Left lung (tissue), 4 donors: ENCODE measurements at regions not wholly inside any gene's neighbourhood (a gene's known extent, or its start where the extent isn't known, plus 50 kb on each side); places are given as distances from the start of the nearest gene placed in this dataset.

Source experiments
- ATAC-seq: fragments of 200-7000 bp; cut with Tn5 transposase; one replicate; pipeline ENCODE4 v1.9.1; 2020; ENCODE audit warnings: moderate library complexity
- DNase-seq, 4 donors: peaks; one replicate each; pipeline ENCODE4 v3.0.0-alpha.2; 2013 to 2020
- H3K27ac ChIP-seq, 2 donors: fragments of 200-600 bp; sonication (generic) in 1 of 2; one replicate each; pipeline versions ENCODE4 v1.5.0 to v1.8.0; 2020 to 2021
- H3K27me3 ChIP-seq, 2 donors: fragments of 200-600 bp; sonication (generic) in 1 of 2; one replicate each; pipeline versions ENCODE4 v1.5.0 to v1.8.0; 2020 to 2021
- H3K36me3 ChIP-seq, 2 donors: fragments of 200-600 bp; sonication (generic) in 1 of 2; one replicate each; pipeline versions ENCODE4 v1.5.0 to v1.8.0; 2020 to 2021
- H3K4me1 ChIP-seq, 2 donors: fragments of 200-600 bp; one replicate each; pipeline ENCODE4 v1.8.0; 2021
- H3K4me3 ChIP-seq, 2 donors: fragments of 200-600 bp; sonication (generic) in 1 of 2; one replicate each; pipeline versions ENCODE4 v1.5.0 to v1.8.0; 2020 to 2021; ENCODE audit warnings: mild to moderate bottlenecking in 1 of 2
- H3K9me3 ChIP-seq, 2 donors: fragments of 200-600 bp; sonication (generic) in 1 of 2; one replicate each; pipeline versions ENCODE4 v1.5.0 to v1.8.0; 2020 to 2021
- CTCF ChIP-seq, 2 donors: fragments of 200-600 bp; sonication (generic) in 1 of 2; IDR thresholded peaks; one replicate each; pipeline versions ENCODE4 v1.5.0 to v1.8.0; 2021; ENCODE audit warnings: antibody characterized with exemption in 2 of 2
- intact Hi-C, 2 donors: fragments of 100-400 bp; cut with DNase I; formaldehyde crosslinking; loops; one replicate each; pipeline versions ENCODE4 v1.11.2 to v1.14.2; 2022
- donor health status: DM: no; HTN: yes; CAD: no.
- donor health status: DM: no; HTN: no; CAD: no.

GRCh38 chr9:116002624-116003023 is 151.0 kb upstream of the PAPPA start:
- no peak for TF ChIP-seq CTCF (IDR thresholded peaks at IDR 0.05)
- Histone ChIP-seq H3K36me3 (no peaks in the 10 kb centered on the region), H3K9me3 (no peaks in the 10 kb centered on the region), H3K27me3 (no peaks in the 10 kb centered on the region), H3K4me3 (no peak overlapping the region), H3K27ac (no peak overlapping the region), H3K4me1 (no peaks in the 10 kb centered on the region)
- intact Hi-C loops: no loop called here
- DNase-seq (no peak), ATAC-seq (no peak)

- Histone ChIP-seq H3K36me3 (no peaks in the 10 kb centered on the region), H3K9me3 (no peaks in the 10 kb centered on the region), H3K27me3 (no peaks in the 10 kb centered on the region), H3K4me3 (no peak overlapping the region), H3K4me1 (no peaks in the 10 kb centered on the region), H3K27ac (no peak overlapping the region)
- intact Hi-C loops: no loop called here
- TF ChIP-seq CTCF (IDR thresholded peaks at IDR 0.05): no peak
- no peak for ATAC-seq
- DNase-seq: no peak
These were observed 150.2 kb upstream of the PAPPA start for GRCh38 chr9:116003397-116003796.

DNA sequence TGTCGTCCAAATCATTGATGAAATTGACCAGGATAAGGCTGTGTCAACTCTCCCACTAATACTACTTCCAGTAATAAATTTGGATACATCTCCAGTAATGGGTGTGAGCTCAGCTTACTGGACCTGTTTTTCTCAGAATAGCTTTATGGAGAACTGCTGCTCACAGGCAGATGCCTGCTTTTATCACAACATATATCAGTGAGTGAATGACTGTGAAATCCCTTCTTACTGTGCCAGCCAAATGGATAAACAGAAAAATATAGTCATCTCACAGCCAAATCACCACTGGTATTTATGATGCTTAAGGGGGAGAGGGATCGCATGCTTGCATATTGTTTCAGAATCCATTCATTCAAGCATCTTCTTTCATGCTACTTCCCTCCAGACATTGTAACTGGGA is 148.4 kb upstream of the PAPPA start:
- intact Hi-C loops: no loop called here
- ATAC-seq: no peak
- Histone ChIP-seq H3K36me3 (no peaks in the 10 kb centered on the region), H3K27me3 (no peaks in the 10 kb centered on the region), H3K27ac (no peak overlapping the region), H3K9me3 (peaks cover 0 to 4% of the 10 kb centered on the region in 2 donors), H3K4me1 (no peaks in the 10 kb centered on the region), H3K4me3 (no peak overlapping the region)
- no peak for DNase-seq
- TF ChIP-seq CTCF (IDR thresholded peaks at IDR 0.05): no peak

DNA sequence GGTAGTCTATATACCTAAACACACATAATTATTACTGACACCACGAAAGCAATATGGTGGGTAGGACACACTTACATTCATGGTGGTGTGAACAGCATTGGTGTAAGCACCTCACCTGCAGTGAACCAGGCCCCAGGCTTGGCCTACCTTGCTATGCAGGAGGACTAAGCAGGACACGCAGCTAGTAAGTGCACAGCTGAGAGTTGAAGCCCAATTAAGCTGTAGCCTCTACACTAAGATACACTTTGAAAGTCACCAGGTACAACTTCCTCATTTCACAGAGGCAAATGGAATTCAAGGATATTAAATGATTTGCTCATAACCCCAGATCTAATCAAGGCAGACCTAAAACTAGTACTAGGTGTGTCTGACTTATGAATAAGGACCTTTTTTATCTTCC is 145.8 kb upstream of the PAPPA start:
- no peak for DNase-seq
- TF ChIP-seq CTCF (IDR thresholded peaks at IDR 0.05): no peak

DNA sequence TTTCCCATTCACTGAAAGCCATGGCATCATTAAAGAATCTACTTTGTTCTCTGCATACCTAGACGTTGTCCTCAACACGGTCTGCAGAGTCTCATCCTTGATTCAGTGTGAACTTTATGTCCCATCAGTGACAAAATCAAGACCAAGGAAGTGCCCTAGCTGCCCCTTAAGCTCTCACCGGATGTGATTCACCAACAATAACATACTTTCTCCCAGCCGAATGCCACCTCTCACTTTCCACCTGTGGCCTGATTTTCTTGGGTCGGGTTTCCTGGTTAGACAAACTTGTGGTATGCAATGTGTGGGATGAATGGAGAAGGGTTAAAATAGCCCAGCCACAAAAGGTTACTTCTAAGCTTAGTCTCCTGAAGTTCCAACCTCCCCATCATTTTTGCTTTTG is 145.3 kb upstream of the PAPPA start:
- no peak overlapping the region for H3K27ac ChIP-seq
- no peak for ATAC-seq
- DNase-seq: no peak
- TF ChIP-seq CTCF (IDR thresholded peaks at IDR 0.05): no peak
- H3K9me3 ChIP-seq: peaks cover 0 to 5% of the 10 kb centered on the region in 2 donors
- intact Hi-C loops: no loop called here
- no peaks in the 10 kb centered on the region for H3K4me1 ChIP-seq
- no peaks in the 10 kb centered on the region for H3K27me3 ChIP-seq
- H3K36me3 ChIP-seq: no peaks in the 10 kb centered on the region
- H3K4me3 ChIP-seq: no peak overlapping the region

More for the DNA sequence above, 145.8 kb upstream of the PAPPA start:
- intact Hi-C loops: no loop called here
- no peaks in the 10 kb centered on the region for H3K4me1 ChIP-seq
- H3K27me3 ChIP-seq: no peaks in the 10 kb centered on the region
- H3K9me3 ChIP-seq: peaks cover 0 to 5% of the 10 kb centered on the region in 2 donors
- H3K4me3 ChIP-seq: no peak overlapping the region
- ATAC-seq: no peak
- H3K36me3 ChIP-seq: no peaks in the 10 kb centered on the region
- H3K27ac ChIP-seq: no peak overlapping the region
